ENCODE measurements at regions not wholly inside any gene's neighbourhood (a gene's known extent, or its start where the extent isn't known, plus 50 kb on each side); places are given as distances from the start of the nearest gene placed in this dataset.
"Not testable (repeated sequence)": the region's sequence is repeated elsewhere in the genome, so short reads cannot be mapped to it uniquely, and the experiment has no call there.

- Histone ChIP-seq H3K36me3 (ENCODE audit: insufficient read depth, low read length) (no peaks in the 10 kb centered on the region), H3K9ac (ENCODE audit: low read depth, low read length) (no peak overlapping the region), H3K27ac (ENCODE audit: low read depth, low read length) (no peak overlapping the region), H3K27me3 (ENCODE audit: insufficient read depth, low read length) (no peaks in the 10 kb centered on the region), H3K4me1 (ENCODE audit: insufficient read depth, low read length) (peaks cover 5% of the 10 kb centered on the region; the same call in 1 of the 2 replicates), H3K9me3 (ENCODE audit: insufficient read depth, low read depth, low read length) (no peaks in the 10 kb centered on the region), H3K4me3 (ENCODE audit: low read length) (no peak overlapping the region)
- WGBS = 95% methylated on average over 6 of the region's 6 CpGs
Measured at GRCh38 chr15:81886591-81886990, 159.2 kb downstream of the MEX3B start.

GRCh38 chr15:81886080-81886479 is 159.7 kb downstream of the MEX3B start:
- Histone ChIP-seq H3K9me3 (ENCODE audit: insufficient read depth, low read depth, low read length) (no peaks in the 10 kb centered on the region), H3K27me3 (ENCODE audit: insufficient read depth, low read length) (no peaks in the 10 kb centered on the region), H3K27ac (ENCODE audit: low read depth, low read length) (no peak overlapping the region), H3K36me3 (ENCODE audit: insufficient read depth, low read length) (no peaks in the 10 kb centered on the region), H3K4me1 (ENCODE audit: insufficient read depth, low read length) (peaks cover 5% of the 10 kb centered on the region; the same call in 1 of the 2 replicates), H3K9ac (ENCODE audit: low read depth, low read length) (no peak overlapping the region), H3K4me3 (ENCODE audit: low read length) (no peak overlapping the region)
- 88% methylated on average over 2 of the region's 2 CpGs for WGBS

GRCh38 chr15:81885135-81885534 is 160.7 kb downstream of the MEX3B start:
- peaks cover 5% of the 10 kb centered on the region; the same call in 1 of the 2 replicates for H3K4me1 ChIP-seq (ENCODE audit: insufficient read depth, low read length)
- no peaks in the 10 kb centered on the region for H3K36me3 ChIP-seq (ENCODE audit: insufficient read depth, low read length)
- no peaks in the 10 kb centered on the region for H3K27me3 ChIP-seq (ENCODE audit: insufficient read depth, low read length)
- 90% methylated on average over 2 of the region's 2 CpGs for WGBS
- H3K4me3 ChIP-seq (ENCODE audit: low read length) = no peak overlapping the region
- no peaks in the 10 kb centered on the region for H3K9me3 ChIP-seq (ENCODE audit: insufficient read depth, low read depth, low read length)
- H3K27ac ChIP-seq (ENCODE audit: low read depth, low read length) = no peak overlapping the region
- no peak overlapping the region for H3K9ac ChIP-seq (ENCODE audit: low read depth, low read length)

GRCh38 chr15:81882504-81882903 is 163.3 kb downstream of the MEX3B start:
- no peaks in the 10 kb centered on the region for H3K27me3 ChIP-seq (ENCODE audit: insufficient read depth, low read length)
- H3K36me3 ChIP-seq (ENCODE audit: insufficient read depth, low read length) = no peaks in the 10 kb centered on the region
- H3K9me3 ChIP-seq (ENCODE audit: insufficient read depth, low read depth, low read length) = no peaks in the 10 kb centered on the region
- 95% methylated on average over 5 of the region's 5 CpGs for WGBS
- H3K4me1 ChIP-seq (ENCODE audit: insufficient read depth, low read length) = 0 out of 2 replicates have a peak, but pooled peaks cover 3% of the 10 kb centered on the region
- no peak overlapping the region for H3K27ac ChIP-seq (ENCODE audit: low read depth, low read length)
- H3K9ac ChIP-seq (ENCODE audit: low read depth, low read length) = no peak overlapping the region
- no peak overlapping the region for H3K4me3 ChIP-seq (ENCODE audit: low read length)

- Histone ChIP-seq H3K4me1 (ENCODE audit: insufficient read depth, low read length) (0 out of 2 replicates have a peak, but pooled peaks cover 5% of the 10 kb centered on the region), H3K27ac (ENCODE audit: low read depth, low read length) (no peak overlapping the region), H3K36me3 (ENCODE audit: insufficient read depth, low read length) (no peaks in the 10 kb centered on the region), H3K9ac (ENCODE audit: low read depth, low read length) (no peak overlapping the region), H3K9me3 (ENCODE audit: insufficient read depth, low read depth, low read length) (no peaks in the 10 kb centered on the region), H3K4me3 (ENCODE audit: low read length) (no peak overlapping the region), H3K27me3 (ENCODE audit: insufficient read depth, low read length) (no peaks in the 10 kb centered on the region)
- 87% methylated on average over 5 of the region's 5 CpGs for WGBS
Measured at GRCh38 chr15:81880833-81881232, 165.0 kb downstream of the MEX3B start.

- Histone ChIP-seq H3K27me3 (ENCODE audit: insufficient read depth, low read length) (no peaks in the 10 kb centered on the region), H3K4me3 (ENCODE audit: low read length) (no peak overlapping the region), H3K4me1 (ENCODE audit: insufficient read depth, low read length) (0 out of 2 replicates have a peak, but pooled peaks cover 5% of the 10 kb centered on the region), H3K9me3 (ENCODE audit: insufficient read depth, low read depth, low read length) (no peaks in the 10 kb centered on the region), H3K36me3 (ENCODE audit: insufficient read depth, low read length) (no peaks in the 10 kb centered on the region), H3K27ac (ENCODE audit: low read depth, low read length) (no peak overlapping the region), H3K9ac (ENCODE audit: low read depth, low read length) (no peak overlapping the region)
- WGBS = 86% methylated on average over 2 of the region's 4 CpGs
Measured at GRCh38 chr15:81880314-81880713, 165.5 kb downstream of the MEX3B start.

- H3K4me1 ChIP-seq (ENCODE audit: insufficient read depth, low read length); H3K9me3 ChIP-seq (ENCODE audit: insufficient read depth, low read depth, low read length); H3K36me3 ChIP-seq (ENCODE audit: insufficient read depth, low read length); H3K27me3 ChIP-seq (ENCODE audit: insufficient read depth, low read length); H3K27ac ChIP-seq (ENCODE audit: low read depth, low read length); H3K4me3 ChIP-seq (ENCODE audit: low read length); H3K9ac ChIP-seq (ENCODE audit: low read depth, low read length): not testable (repeated sequence)
- WGBS = 91% methylated on average over 1 of the region's 1 CpG
Measured at GRCh38 chr15:81875717-81876116, 170.1 kb downstream of the MEX3B start.

GRCh38 chr15:81870746-81871106 is 175.1 kb downstream of the MEX3B start:
- 0% methylated on average over 14 of the region's 29 CpGs for WGBS
- Histone ChIP-seq H3K4me3 (ENCODE audit: low read length) (peak overlapping the region; percentile 52), H3K9ac (ENCODE audit: low read depth, low read length) (peak overlapping the region; percentile 70)
- not testable (repeated sequence) for H3K27ac ChIP-seq (ENCODE audit: low read depth, low read length); H3K27me3 ChIP-seq (ENCODE audit: insufficient read depth, low read length); H3K36me3 ChIP-seq (ENCODE audit: insufficient read depth, low read length); H3K4me1 ChIP-seq (ENCODE audit: insufficient read depth, low read length); H3K9me3 ChIP-seq (ENCODE audit: insufficient read depth, low read depth, low read length)

- H3K9me3 ChIP-seq (ENCODE audit: insufficient read depth, low read depth, low read length); H3K36me3 ChIP-seq (ENCODE audit: insufficient read depth, low read length); H3K27ac ChIP-seq (ENCODE audit: low read depth, low read length); H3K4me1 ChIP-seq (ENCODE audit: insufficient read depth, low read length); H3K27me3 ChIP-seq (ENCODE audit: insufficient read depth, low read length): not testable (repeated sequence)
- Histone ChIP-seq H3K9ac (ENCODE audit: low read depth, low read length) (peak overlapping the region; percentile 70), H3K4me3 (ENCODE audit: low read length) (peak overlapping the region; percentile 52)
- WGBS = 48% methylated on average over 11 of the region's 16 CpGs
Measured at GRCh38 chr15:81870062-81870745, 175.6 kb downstream of the MEX3B start.

- H3K36me3 ChIP-seq (ENCODE audit: insufficient read depth, low read length) = no peaks in the 10 kb centered on the region
- WGBS = 88% methylated on average over 10 of the region's 10 CpGs
- H3K9me3 ChIP-seq (ENCODE audit: insufficient read depth, low read depth, low read length) = no peaks in the 10 kb centered on the region
- H3K27me3 ChIP-seq (ENCODE audit: insufficient read depth, low read length) = no peaks in the 10 kb centered on the region
- H3K27ac ChIP-seq (ENCODE audit: low read depth, low read length) = no peak overlapping the region
- H3K9ac ChIP-seq (ENCODE audit: low read depth, low read length) = no peak overlapping the region
- H3K4me3 ChIP-seq (ENCODE audit: low read length) = peak overlapping the region; percentile 52; the same call in 1 of the 2 replicates
- H3K4me1 ChIP-seq (ENCODE audit: insufficient read depth, low read length) = no peaks in the 10 kb centered on the region
Measured at GRCh38 chr15:81869161-81869954, 176.5 kb downstream of the MEX3B start.

- H3K27ac ChIP-seq (ENCODE audit: low read depth, low read length) = no peak overlapping the region
- no peak overlapping the region for H3K9ac ChIP-seq (ENCODE audit: low read depth, low read length)
- H3K9me3 ChIP-seq (ENCODE audit: insufficient read depth, low read depth, low read length) = no peaks in the 10 kb centered on the region
- no peaks in the 10 kb centered on the region; the same call in 1 of the 2 replicates for H3K36me3 ChIP-seq (ENCODE audit: insufficient read depth, low read length)
- no peaks in the 10 kb centered on the region for H3K27me3 ChIP-seq (ENCODE audit: insufficient read depth, low read length)
- H3K4me3 ChIP-seq (ENCODE audit: low read length) = no peak overlapping the region
- H3K4me1 ChIP-seq (ENCODE audit: insufficient read depth, low read length) = no peaks in the 10 kb centered on the region
- 91% methylated on average over 11 of the region's 11 CpGs for WGBS
Measured at GRCh38 chr15:81865850-81866537, 179.8 kb downstream of the MEX3B start.
